Activated CD8-positive, alpha-beta memory T cell treated with anti-CD3 and anti-CD28 coated beads for 24 hours (primary cell): ENCODE measurements at regions not wholly inside any gene's neighbourhood (a gene's known extent, or its start where the extent isn't known, plus 50 kb on each side); places are given as distances from the start of the nearest gene placed in this dataset.
A peak's percentile ranks its signal among the peaks of the same experiment; 100 is the strongest.

ENCODE experiments used
- DNase-seq: peaks from one replicate; pipeline ENCODE4 v3.0.0-alpha.2; 2020

- peak; percentile 15 for DNase-seq
Measured at GRCh38 chr15:93296759-93297500, 207.9 kb upstream of the RGMA start.

- no peak for DNase-seq
Measured at GRCh38 chr15:93294896-93295295, 205.9 kb upstream of the RGMA start.

GRCh38 chr15:93294066-93294465 is 205.1 kb upstream of the RGMA start:
- no peak for DNase-seq

GRCh38 chr15:93291380-93291779 is 202.4 kb upstream of the RGMA start:
- no peak for DNase-seq

GRCh38 chr15:93290618-93290946 is 201.6 kb upstream of the RGMA start:
- no peak for DNase-seq

- DNase-seq = no peak
Measured at GRCh38 chr15:93289941-93290617, 201.1 kb upstream of the RGMA start.

- DNase-seq = no peak
Measured at GRCh38 chr15:93288728-93289294, 199.8 kb upstream of the RGMA start.

GRCh38 chr15:93286446-93286845 is 197.4 kb upstream of the RGMA start:
- DNase-seq = no peak

GRCh38 chr15:93283854-93284253 is 194.8 kb upstream of the RGMA start:
- no peak for DNase-seq

GRCh38 chr15:93282808-93283207 is 193.8 kb upstream of the RGMA start:
- DNase-seq = no peak

GRCh38 chr15:93278783-93279182 is 189.8 kb upstream of the RGMA start:
- DNase-seq = no peak

- no peak for DNase-seq
Measured at GRCh38 chr15:93278006-93278405, 189.0 kb upstream of the RGMA start.

GRCh38 chr15:93274257-93274656 is 185.2 kb upstream of the RGMA start:
- no peak for DNase-seq

GRCh38 chr15:93271871-93272270 is 182.9 kb upstream of the RGMA start:
- DNase-seq = no peak

GRCh38 chr15:93270937-93271467 is 182.0 kb upstream of the RGMA start:
- DNase-seq = no peak

- DNase-seq = no peak
Measured at GRCh38 chr15:93268066-93268465, 179.1 kb upstream of the RGMA start.

GRCh38 chr15:93266291-93266690 is 177.3 kb upstream of the RGMA start:
- no peak for DNase-seq

GRCh38 chr15:93265111-93265556 is 176.1 kb upstream of the RGMA start:
- no peak for DNase-seq

GRCh38 chr15:93261845-93262244 is 172.8 kb upstream of the RGMA start:
- no peak for DNase-seq

GRCh38 chr15:93257920-93258319 is 168.9 kb upstream of the RGMA start:
- DNase-seq = no peak

- no peak for DNase-seq
Measured at GRCh38 chr15:93253681-93254080, 164.7 kb upstream of the RGMA start.

GRCh38 chr15:93252780-93253179 is 163.8 kb upstream of the RGMA start:
- no peak for DNase-seq

GRCh38 chr15:93250950-93251349 is 161.9 kb upstream of the RGMA start:
- DNase-seq = no peak

GRCh38 chr15:93250209-93250608 is 161.2 kb upstream of the RGMA start:
- no peak for DNase-seq
